A673 (cell line): ENCODE measurements at regions not wholly inside any gene's neighbourhood (a gene's known extent, or its start where the extent isn't known, plus 50 kb on each side); places are given as distances from the start of the nearest gene placed in this dataset.

Experiments used
- CTCF ChIP-seq: fragments of 300-800, 200-600 bp; sonication (generic); conservative IDR thresholded peaks from 2 replicates; pipeline ENCODE4 v1.5.1; 2017; ENCODE audit warnings: low read depth, mild to moderate bottlenecking, antibody characterized with exemption, low read length, moderate library complexity, mixed read lengths
- EZH2 ChIP-seq: fragments of 200-600 bp; sonication (generic); IDR thresholded peaks from 2 replicates; pipeline ENCODE4 v1.6.1; 2017; ENCODE audit warnings: borderline replicate concordance, low read depth, mild to moderate bottlenecking, mixed read lengths, antibody characterized with exemption, low read length; ENCODE audit not compliant: poor library complexity, severe bottlenecking

- TF ChIP-seq CTCF (no peak), EZH2 (no peak)
Measured at GRCh38 chr3:116905794-116906193, 196.2 kb downstream of the TUSC7 start.
